Gastroesophageal sphincter (tissue), 4 donors: ENCODE measurements at regions not wholly inside any gene's neighbourhood (a gene's known extent, or its start where the extent isn't known, plus 50 kb on each side); places are given as distances from the start of the nearest gene placed in this dataset.

Source experiments
- ATAC-seq: fragments of 150-250 bp; one replicate; pipeline ENCODE4 v1.9.1; 2016; ENCODE audit warnings: mild to moderate bottlenecking, moderate library complexity
- H3K27ac ChIP-seq, 4 donors: fragments of 200-600 bp; sonication (generic) in 3 of 4; 1 replicate in 3 of 4; 2 replicates in 1 of 4; pipeline ENCODE4 v1.5.1; 2016 to 2019
- H3K27me3 ChIP-seq: fragments of 200-600 bp; sonication (generic); one replicate; pipeline ENCODE4 v1.5.1; 2019
- H3K36me3 ChIP-seq, 2 donors: fragments of 200-600 bp; sonication (generic); one replicate each; pipeline ENCODE4 v1.5.1; 2019; ENCODE audit warnings: control low read depth in 1 of 2
- H3K4me1 ChIP-seq, 3 donors: fragments of 200-600 bp; sonication (generic); 1 replicate in 2 of 3; 2 replicates in 1 of 3; pipeline ENCODE4 v1.5.1; 2016 to 2019; ENCODE audit warnings: control low read depth in 2 of 3
- H3K4me3 ChIP-seq, 2 donors: fragments of 200-600 bp; sonication (generic); one replicate each; pipeline ENCODE4 v1.5.1; 2019; ENCODE audit warnings: mild to moderate bottlenecking in 1 of 2, moderate library complexity in 1 of 2
- H3K9me3 ChIP-seq, 3 donors: fragments of 200-600 bp; sonication (generic); one replicate each; pipeline ENCODE4 v1.5.1; 2017 to 2019; ENCODE audit warnings: control low read depth in 2 of 3
- EP300 ChIP-seq: sonication (generic); formaldehyde crosslinking; IDR thresholded peaks from one replicate; pipeline ENCODE4 v1.6.1; 2017; ENCODE audit warnings: antibody characterized with exemption, mild to moderate bottlenecking
- POLR2A ChIP-seq, 2 donors: fragments of 450-650 bp; IDR thresholded peaks; one replicate each; pipeline ENCODE4 v1.6.1; 2017; ENCODE audit warnings: antibody characterized with exemption in 2 of 2, mild to moderate bottlenecking in 2 of 2, moderate library complexity in 1 of 2
- POLR2AphosphoS5 ChIP-seq: sonication (generic); formaldehyde crosslinking; IDR thresholded peaks from one replicate; pipeline ENCODE4 v1.6.1; 2017; ENCODE audit warnings: antibody characterized with exemption
- WGBS, 2 donors: methylation state at CpG; one replicate each; pipeline ENCODE4 v1.1.5; 2018; ENCODE audit warnings: low coverage in 1 of 2; 5-methylcytosine and 5-hydroxymethylcytosine counted together
- TF ChIP-seq, protein P1 (sequence below), 4 experiments: fragments of 200-600 bp in 2 of 4; fragments of 450-650 bp in 2 of 4; sonication (generic) in 1 of 4; IDR thresholded peaks; one replicate each; pipeline ENCODE4 v1.5.1; 2017 to 2019; ENCODE audit warnings: antibody characterized with exemption in 4 of 4, mild to moderate bottlenecking in 2 of 4, moderate library complexity in 2 of 4

DNA sequence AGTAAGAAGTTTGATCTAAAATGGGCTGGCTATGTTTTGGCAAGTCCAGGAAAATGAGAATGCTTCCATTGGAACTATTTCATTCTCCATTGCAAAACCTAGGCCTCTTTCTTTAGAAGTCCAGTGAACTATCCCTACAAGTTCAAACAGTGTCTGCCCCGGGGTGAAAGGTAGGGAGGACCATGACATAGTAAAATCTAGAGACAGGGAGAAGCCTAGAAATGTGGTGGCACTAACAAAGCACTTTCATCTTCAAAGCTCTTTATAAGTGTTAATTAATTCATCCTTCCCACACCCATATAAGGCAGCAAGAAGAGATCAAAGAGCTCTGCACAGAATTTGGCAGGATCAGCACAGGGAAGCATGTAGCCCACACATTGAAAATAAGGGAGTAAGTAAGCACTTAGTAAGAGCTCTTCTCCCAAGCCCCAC is 214.5 kb downstream of the IRS1 start:
- no peak overlapping the region for H3K27ac ChIP-seq
- no peaks in the 10 kb centered on the region for H3K36me3 ChIP-seq
- H3K27me3 ChIP-seq = no peaks in the 10 kb centered on the region
- H3K4me3 ChIP-seq = no peak overlapping the region
- ATAC-seq = no peak
- TF ChIP-seq POLR2A (IDR thresholded peaks at IDR 0.05) (no peak), EP300 (no peak), POLR2AphosphoS5 (no peak)
- TF ChIP-seq, protein P1, sequence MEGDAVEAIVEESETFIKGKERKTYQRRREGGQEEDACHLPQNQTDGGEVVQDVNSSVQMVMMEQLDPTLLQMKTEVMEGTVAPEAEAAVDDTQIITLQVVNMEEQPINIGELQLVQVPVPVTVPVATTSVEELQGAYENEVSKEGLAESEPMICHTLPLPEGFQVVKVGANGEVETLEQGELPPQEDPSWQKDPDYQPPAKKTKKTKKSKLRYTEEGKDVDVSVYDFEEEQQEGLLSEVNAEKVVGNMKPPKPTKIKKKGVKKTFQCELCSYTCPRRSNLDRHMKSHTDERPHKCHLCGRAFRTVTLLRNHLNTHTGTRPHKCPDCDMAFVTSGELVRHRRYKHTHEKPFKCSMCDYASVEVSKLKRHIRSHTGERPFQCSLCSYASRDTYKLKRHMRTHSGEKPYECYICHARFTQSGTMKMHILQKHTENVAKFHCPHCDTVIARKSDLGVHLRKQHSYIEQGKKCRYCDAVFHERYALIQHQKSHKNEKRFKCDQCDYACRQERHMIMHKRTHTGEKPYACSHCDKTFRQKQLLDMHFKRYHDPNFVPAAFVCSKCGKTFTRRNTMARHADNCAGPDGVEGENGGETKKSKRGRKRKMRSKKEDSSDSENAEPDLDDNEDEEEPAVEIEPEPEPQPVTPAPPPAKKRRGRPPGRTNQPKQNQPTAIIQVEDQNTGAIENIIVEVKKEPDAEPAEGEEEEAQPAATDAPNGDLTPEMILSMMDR (IDR thresholded peaks at IDR 0.05) = no peak
- H3K4me1 ChIP-seq = peaks cover 0 to 5% (median 0%) of the 10 kb centered on the region in 3 donors
- H3K9me3 ChIP-seq = peaks cover 0 to 22% (median 0%) of the 10 kb centered on the region in 3 donors
- WGBS, 2 donors = 70 to 88% methylated on average over 1 of the region's 1 CpG

DNA sequence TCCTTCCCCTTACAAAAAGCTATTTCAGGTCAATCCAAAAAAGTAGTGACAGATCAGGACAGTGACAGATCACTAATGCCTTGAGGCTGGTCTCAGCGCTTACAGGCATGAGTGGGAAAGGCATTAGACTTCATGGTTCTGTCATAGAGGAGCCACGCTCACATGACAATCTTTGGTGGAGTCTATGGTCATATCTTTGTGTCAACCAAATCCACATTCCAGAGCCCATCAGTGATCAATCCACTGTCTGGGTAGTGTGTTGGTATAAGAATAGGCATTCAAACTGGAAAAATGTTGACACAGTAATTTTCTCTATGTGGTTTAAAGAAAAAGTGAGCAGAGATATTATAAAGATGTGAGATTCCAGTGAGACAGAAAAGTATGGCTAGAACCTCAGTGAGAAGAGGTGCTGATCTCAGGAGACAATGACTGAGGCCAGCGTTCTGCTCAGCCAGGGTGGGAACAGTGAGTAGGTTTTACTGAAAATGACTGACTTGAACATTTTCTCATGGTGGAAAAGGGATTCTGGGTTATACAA is 215.0 kb downstream of the IRS1 start:
- H3K27me3 ChIP-seq = no peaks in the 10 kb centered on the region
- WGBS, 2 donors = 96 to 100% methylated on average over 2 to 3 of the region's 3 CpGs
- no peak for ATAC-seq
- peak overlapping the region in 1 of 4 donors; percentile 47 for H3K27ac ChIP-seq
- H3K36me3 ChIP-seq = no peaks in the 10 kb centered on the region
- TF ChIP-seq, protein P1 (IDR thresholded peaks at IDR 0.05) = no peak
- TF ChIP-seq POLR2A (IDR thresholded peaks at IDR 0.05) = no peak
- TF ChIP-seq EP300 = no peak
- TF ChIP-seq POLR2AphosphoS5 = no peak
- peaks cover 0 to 22% (median 0%) of the 10 kb centered on the region in 3 donors for H3K9me3 ChIP-seq
- H3K4me3 ChIP-seq = no peak overlapping the region
- peaks cover 0 to 5% (median 0%) of the 10 kb centered on the region in 3 donors for H3K4me1 ChIP-seq

DNA sequence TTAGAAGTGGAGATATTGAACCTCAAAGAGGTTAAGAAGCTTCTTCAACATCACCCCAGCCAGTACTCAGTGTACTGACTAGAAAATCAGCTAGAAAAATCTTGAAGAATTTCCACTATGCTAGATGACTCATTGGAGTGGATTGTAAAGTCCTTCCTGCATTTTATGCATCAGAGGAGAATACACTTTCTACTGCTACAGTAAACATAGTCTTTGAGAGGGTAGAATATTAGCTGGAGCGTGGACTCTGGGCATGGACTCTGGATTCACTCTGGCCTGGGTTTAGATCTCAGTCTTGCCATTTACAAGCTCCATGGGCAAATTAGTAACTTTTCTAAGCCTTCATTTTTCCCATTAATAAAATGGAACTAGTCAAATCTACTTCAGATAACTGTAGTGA is 215.9 kb downstream of the IRS1 start:
- H3K4me3 ChIP-seq = no peak overlapping the region
- H3K36me3 ChIP-seq = no peaks in the 10 kb centered on the region
- no peaks in the 10 kb centered on the region for H3K27me3 ChIP-seq
- 17 to 57% methylated on average over 1 of the region's 1 CpG for WGBS, 2 donors
- peaks cover 0 to 16% (median 0%) of the 10 kb centered on the region in 3 donors for H3K9me3 ChIP-seq
- TF ChIP-seq EP300 = no peak
- TF ChIP-seq, protein P1 (IDR thresholded peaks at IDR 0.05) = no peak
- no peak for TF ChIP-seq POLR2A (IDR thresholded peaks at IDR 0.05)
- TF ChIP-seq POLR2AphosphoS5 = no peak
- peak; percentile 62 for ATAC-seq
- H3K27ac ChIP-seq = peak overlapping the region in 2 of 4 donors; percentile 6 to 47
- peaks cover 0 to 5% (median 0%) of the 10 kb centered on the region in 3 donors for H3K4me1 ChIP-seq

DNA sequence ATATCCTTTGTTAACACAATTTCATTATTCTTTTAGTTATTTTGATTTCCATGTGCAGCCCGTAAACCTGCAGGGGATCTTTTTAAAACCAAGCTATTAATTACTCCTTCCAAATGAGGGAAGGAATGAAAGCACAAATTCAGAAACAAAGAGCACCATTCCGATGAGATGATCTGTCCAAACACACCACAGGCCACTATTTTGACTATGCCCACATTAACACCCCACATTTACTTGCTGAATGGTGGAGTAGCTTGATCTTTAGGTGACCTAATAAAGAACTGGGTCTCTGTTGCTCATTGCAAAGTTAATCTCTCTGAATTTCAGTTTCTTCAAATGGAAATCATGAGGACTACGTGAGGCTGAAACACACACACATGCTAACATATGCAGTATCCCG is 218.0 kb downstream of the IRS1 start:
- H3K4me1 ChIP-seq = peaks cover 0 to 5% (median 0%) of the 10 kb centered on the region in 3 donors
- H3K9me3 ChIP-seq = no peaks in the 10 kb centered on the region
- H3K4me3 ChIP-seq = no peak overlapping the region
- no peaks in the 10 kb centered on the region for H3K27me3 ChIP-seq
- TF ChIP-seq POLR2A (IDR thresholded peaks at IDR 0.05) = no peak
- TF ChIP-seq, protein P1 (IDR thresholded peaks at IDR 0.05) = no peak
- no peaks in the 10 kb centered on the region for H3K36me3 ChIP-seq
- no peak overlapping the region for H3K27ac ChIP-seq
- no peak for ATAC-seq
- 55 to 80% methylated on average over 2 to 4 of the region's 4 CpGs for WGBS, 2 donors

DNA sequence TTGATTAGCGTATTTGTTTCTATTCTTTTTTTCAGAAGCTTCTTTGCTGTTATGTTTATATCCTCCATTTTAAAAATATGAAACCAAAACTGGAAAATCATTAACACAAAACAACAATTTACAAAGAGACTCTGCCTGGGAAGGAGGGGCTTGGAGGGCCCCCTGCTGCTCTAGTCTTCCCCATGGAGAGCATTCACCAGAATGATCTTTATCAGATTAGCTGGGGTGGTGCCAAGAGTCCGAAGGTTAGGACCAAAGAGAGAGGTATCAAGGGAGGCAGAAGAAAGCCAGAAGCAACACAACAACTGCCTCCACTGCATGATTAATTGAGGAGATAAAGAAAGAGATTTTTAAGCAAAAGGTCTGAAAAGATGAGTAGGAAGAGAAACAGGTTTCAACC is 218.6 kb downstream of the IRS1 start:
- no peak overlapping the region for H3K4me3 ChIP-seq
- ATAC-seq = no peak
- no peaks in the 10 kb centered on the region for H3K9me3 ChIP-seq
- TF ChIP-seq, protein P1 (IDR thresholded peaks at IDR 0.05) = no peak
- TF ChIP-seq EP300 (no peak), POLR2AphosphoS5 (no peak), POLR2A (IDR thresholded peaks at IDR 0.05) (no peak)
- WGBS, 2 donors = 52 to 90% methylated on average over 1 to 2 of the region's 2 CpGs
- H3K27ac ChIP-seq = no peak overlapping the region
- no peaks in the 10 kb centered on the region for H3K36me3 ChIP-seq
- no peaks in the 10 kb centered on the region for H3K27me3 ChIP-seq
- H3K4me1 ChIP-seq = peaks cover 0 to 5% (median 0%) of the 10 kb centered on the region in 3 donors
